Caco-2 (cell line): ENCODE measurements at regions not wholly inside any gene's neighbourhood (a gene's known extent, or its start where the extent isn't known, plus 50 kb on each side); places are given as distances from the start of the nearest gene placed in this dataset.

Source experiments
- BruUV-seq: library from RNA; stranded (reverse); fragments of 400-500 nt; replicated peaks from 2 replicates; lab custom pipeline; 2021; lab: Mats Ljungman, UMichigan
- CTCF ChIA-PET: fragments of 300-600 bp; sonication (Branson Sonifier 250); formaldehyde crosslinking; loops from one replicate; lab custom pipeline; 2022; ENCODE audit warnings: antibody characterized with exemption; lab: Charles Lee
- POLR2A ChIA-PET: fragments of 300-600 bp; sonication (Branson Sonifier 250); formaldehyde crosslinking; loops from one replicate; lab custom pipeline; 2022; ENCODE audit warnings: antibody characterized with exemption; lab: Charles Lee
- DNase-seq, 2 experiments: peaks; one replicate each; pipeline versions ENCODE4 v3.0.0 to v3.0.0-alpha.2; 2020 to 2022
- H3K27me3 ChIP-seq: replicated peaks from 2 replicates; pipeline ENCODE4 v1.6.0; 2011; ENCODE audit warnings: low read length; ENCODE audit not compliant: control insufficient read depth, insufficient read depth
- H3K36me3 ChIP-seq: 2 replicates; pipeline ENCODE4 v1.5.1; 2011; ENCODE audit warnings: low read length; ENCODE audit not compliant: control insufficient read depth, insufficient read depth
- H3K4me1 ChIP-seq: fragments of 250-450 bp; sonication (Bioruptor Pico); 2 replicates; pipeline ENCODE4 v1.5.1; 2020; ENCODE audit warnings: mild to moderate bottlenecking
- H3K4me3 ChIP-seq: 2 replicates; pipeline ENCODE4 v1.5.1; 2011; ENCODE audit warnings: low read depth, mild to moderate bottlenecking, control low read depth, low read length
- H3K9me3 ChIP-seq: fragments of 250-450 bp; sonication (Bioruptor Pico); 2 replicates; pipeline ENCODE4 v1.5.1; 2020; ENCODE audit warnings: mild to moderate bottlenecking, moderate library complexity
- H3K27ac Mint-ChIP-seq: one replicate; pipeline ENCODE4 v1.8.0; 2022; ENCODE audit warnings: mixed read lengths; ENCODE audit not compliant: unreplicated experiment
- H3K27me3 Mint-ChIP-seq: one replicate; pipeline ENCODE4 v1.8.0; 2022; ENCODE audit warnings: mixed read lengths; ENCODE audit not compliant: insufficient read depth, unreplicated experiment
- H3K36me3 Mint-ChIP-seq: one replicate; pipeline ENCODE4 v1.8.0; 2022; ENCODE audit warnings: mild to moderate bottlenecking, mixed read lengths; ENCODE audit not compliant: insufficient read depth, unreplicated experiment
- H3K4me1 Mint-ChIP-seq: one replicate; pipeline ENCODE4 v1.8.0; 2022; ENCODE audit warnings: low read depth, mixed read lengths; ENCODE audit not compliant: unreplicated experiment
- H3K4me3 Mint-ChIP-seq: one replicate; pipeline ENCODE4 v1.8.0; 2022; ENCODE audit warnings: mild to moderate bottlenecking, moderate library complexity, mixed read lengths; ENCODE audit not compliant: unreplicated experiment
- H3K9me3 Mint-ChIP-seq: one replicate; pipeline ENCODE4 v1.8.0; 2022; ENCODE audit warnings: mixed read lengths; ENCODE audit not compliant: unreplicated experiment
- intact Hi-C: fragments of 100-400 bp; cut with micrococcal nuclease; formaldehyde crosslinking; loops from one replicate; pipeline ENCODE4 v1.10.0; 2022; ENCODE audit not compliant: unreplicated experiment
- TF ChIP-seq, protein P1 (sequence below), 2 experiments: fragments of 200-600 bp in 1 of 2; IDR thresholded peaks; 1 replicate in 1 of 2; 2 replicates in 1 of 2; pipeline versions ENCODE4 v1.5.1 to v1.8.0; 2011 to 2022; ENCODE audit warnings: antibody characterized with exemption in 1 of 2, control low read depth in 1 of 2, inconsistent platforms in 1 of 2, low read depth in 1 of 2, low read length in 1 of 2, mild to moderate bottlenecking in 1 of 2, moderate library complexity in 1 of 2; ENCODE audit not compliant: insufficient read depth in 1 of 2, severe bottlenecking in 1 of 2, unreplicated experiment in 1 of 2

GRCh38 chr6:71402096-71402495 is 113.5 kb downstream of the OGFRL1 start:
- no TSS peak for BruUV-seq
- Histone ChIP-seq H3K4me1 (peaks cover 51% of the 10 kb centered on the region), H3K27me3 (no peaks in the 10 kb centered on the region), H3K36me3 (no peaks in the 10 kb centered on the region), H3K4me3 (no peak overlapping the region), H3K9me3 (0 out of 2 replicates have a peak, but pooled peaks cover 4% of the 10 kb centered on the region)
- H3K27ac Mint-ChIP-seq, result no peak overlapping the region
- CTCF ChIA-PET, result no interaction called here
- H3K4me1 Mint-ChIP-seq, result peaks cover 15% of the 10 kb centered on the region
- TF ChIP-seq, protein P1, sequence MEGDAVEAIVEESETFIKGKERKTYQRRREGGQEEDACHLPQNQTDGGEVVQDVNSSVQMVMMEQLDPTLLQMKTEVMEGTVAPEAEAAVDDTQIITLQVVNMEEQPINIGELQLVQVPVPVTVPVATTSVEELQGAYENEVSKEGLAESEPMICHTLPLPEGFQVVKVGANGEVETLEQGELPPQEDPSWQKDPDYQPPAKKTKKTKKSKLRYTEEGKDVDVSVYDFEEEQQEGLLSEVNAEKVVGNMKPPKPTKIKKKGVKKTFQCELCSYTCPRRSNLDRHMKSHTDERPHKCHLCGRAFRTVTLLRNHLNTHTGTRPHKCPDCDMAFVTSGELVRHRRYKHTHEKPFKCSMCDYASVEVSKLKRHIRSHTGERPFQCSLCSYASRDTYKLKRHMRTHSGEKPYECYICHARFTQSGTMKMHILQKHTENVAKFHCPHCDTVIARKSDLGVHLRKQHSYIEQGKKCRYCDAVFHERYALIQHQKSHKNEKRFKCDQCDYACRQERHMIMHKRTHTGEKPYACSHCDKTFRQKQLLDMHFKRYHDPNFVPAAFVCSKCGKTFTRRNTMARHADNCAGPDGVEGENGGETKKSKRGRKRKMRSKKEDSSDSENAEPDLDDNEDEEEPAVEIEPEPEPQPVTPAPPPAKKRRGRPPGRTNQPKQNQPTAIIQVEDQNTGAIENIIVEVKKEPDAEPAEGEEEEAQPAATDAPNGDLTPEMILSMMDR (IDR thresholded peaks at IDR 0.05; ENCODE audit: insufficient read depth in 1 of 2, low read depth in 1 of 2, low read length in 1 of 2, severe bottlenecking in 1 of 2, unreplicated experiment in 1 of 2), result no peak
- peaks cover 10% of the 10 kb centered on the region for H3K9me3 Mint-ChIP-seq
- DNase-seq, result no peak
- H3K4me3 Mint-ChIP-seq, result no peak overlapping the region
- H3K36me3 Mint-ChIP-seq, result no peaks in the 10 kb centered on the region
- intact Hi-C loops, result no loop called here
- H3K27me3 Mint-ChIP-seq, result no peaks in the 10 kb centered on the region
- POLR2A ChIA-PET, result no interaction called here

DNA sequence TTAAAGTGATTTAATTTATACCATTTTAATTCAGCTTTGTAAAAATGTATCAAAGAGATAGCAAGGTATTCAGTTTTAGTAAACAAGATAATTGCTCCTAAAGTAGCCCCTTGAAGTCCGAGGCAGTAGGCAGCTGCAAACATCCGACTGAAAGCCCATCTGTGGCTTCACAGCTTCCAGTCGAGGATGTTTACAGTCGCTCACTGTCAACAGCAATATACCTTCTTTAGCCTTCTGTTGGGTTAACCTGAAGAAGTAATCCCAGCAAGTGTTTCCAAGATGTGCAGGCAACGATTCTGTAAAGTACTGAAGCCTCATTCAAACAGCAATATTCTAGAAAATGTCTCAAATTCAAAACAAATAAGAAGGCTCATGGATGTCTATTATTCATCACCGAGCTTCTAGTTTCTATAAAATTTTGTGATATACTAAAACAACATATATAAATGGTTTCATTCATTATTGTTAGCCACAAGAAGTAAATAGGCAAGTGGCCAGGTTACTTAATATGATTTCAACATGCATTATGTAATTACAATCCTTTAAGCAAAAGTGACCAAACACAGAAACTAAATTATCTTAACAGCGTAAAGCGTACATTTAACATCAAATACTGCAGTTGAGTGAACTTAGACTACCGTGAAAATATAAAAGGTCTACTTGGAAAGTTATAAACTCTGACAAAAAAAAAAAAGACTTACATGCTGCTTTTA is 115.0 kb downstream of the OGFRL1 start:
- H3K4me3 Mint-ChIP-seq, result peak overlapping the region; percentile 57
- Histone ChIP-seq H3K36me3 (no peaks in the 10 kb centered on the region), H3K4me3 (no peak overlapping the region), H3K27me3 (no peaks in the 10 kb centered on the region), H3K9me3 (0 out of 2 replicates have a peak, but pooled peaks cover 4% of the 10 kb centered on the region), H3K4me1 (peaks cover 54% of the 10 kb centered on the region)
- no peaks in the 10 kb centered on the region for H3K36me3 Mint-ChIP-seq
- TF ChIP-seq, protein P1 (IDR thresholded peaks at IDR 0.05; ENCODE audit: insufficient read depth in 1 of 2, low read depth in 1 of 2, low read length in 1 of 2, severe bottlenecking in 1 of 2, unreplicated experiment in 1 of 2), result no peak
- no peaks in the 10 kb centered on the region for H3K27me3 Mint-ChIP-seq
- POLR2A ChIA-PET, result interaction anchor here (1.2 kb wide), 1 partner anchor 86 kb away, joined by 6 read pairs; no protein-coding TSS in a partner anchor
- no peak for DNase-seq
- CTCF ChIA-PET, result interaction anchor here (1.7 to 1.9 kb wide), 2 partner anchors 18 to 106 kb away, joined by 3 to 4 read pairs; no protein-coding TSS in a partner anchor
- peaks cover 10% of the 10 kb centered on the region for H3K9me3 Mint-ChIP-seq
- peak overlapping the region; percentile 87 for H3K27ac Mint-ChIP-seq
- H3K4me1 Mint-ChIP-seq, result peaks cover 21% of the 10 kb centered on the region
- TSS peak; percentile 81 for BruUV-seq
- intact Hi-C loops, result loop anchor here (1.0 kb wide), 2 partner anchors 19 to 86 kb away; no protein-coding TSS in a partner anchor

DNA sequence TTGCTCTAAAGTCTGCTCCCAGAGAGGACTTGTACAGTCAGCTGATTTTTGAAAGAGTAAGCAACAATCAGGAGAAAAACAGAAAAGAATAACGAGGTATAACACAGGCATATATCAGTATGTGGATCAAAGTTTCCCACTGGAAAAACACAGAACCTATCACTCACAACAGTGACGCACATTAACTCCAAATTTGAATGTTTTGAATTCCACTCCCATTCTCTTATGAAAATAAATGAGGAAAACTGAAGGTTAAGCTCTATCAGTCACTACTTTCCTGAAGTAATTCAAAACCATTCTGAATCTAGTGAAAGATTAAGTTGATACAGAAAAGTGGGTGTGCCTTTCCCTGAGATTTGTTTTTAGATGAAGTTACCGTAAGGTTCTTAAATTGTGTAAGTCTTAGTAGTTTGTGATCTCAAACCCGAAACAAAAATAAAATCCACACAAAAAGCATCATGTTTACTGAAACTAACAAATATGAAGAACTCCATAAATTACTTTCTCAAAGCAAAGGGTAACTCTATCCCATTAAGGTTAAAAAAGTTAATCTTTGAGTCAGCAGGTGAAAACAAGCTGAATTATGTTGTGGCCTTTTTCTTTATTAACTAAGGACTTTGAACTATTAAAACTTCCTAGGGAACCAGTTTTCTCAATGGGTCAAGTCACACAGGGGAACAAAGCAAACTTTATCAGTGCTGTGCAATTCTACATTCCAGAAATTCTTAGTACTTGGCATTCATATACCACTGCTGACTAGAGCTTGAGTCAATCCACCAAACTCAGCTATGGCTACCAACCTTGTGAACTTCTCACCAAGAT is 115.7 kb downstream of the OGFRL1 start:
- ChIA-PET CTCF (interaction anchor here (0.7 to 1.9 kb wide), 3 partner anchors 19 to 213 kb away, joined by 3 to 4 read pairs (median 3); no protein-coding TSS in a partner anchor), POLR2A (interaction anchor here (0.6 to 1.2 kb wide), 2 partner anchors 86 to 271 kb away, joined by 3 to 6 read pairs; no protein-coding TSS in a partner anchor)
- Mint-ChIP-seq H3K36me3 (no peaks in the 10 kb centered on the region), H3K9me3 (peaks cover 10% of the 10 kb centered on the region), H3K4me1 (peaks cover 21% of the 10 kb centered on the region), H3K27ac (peak overlapping the region; percentile 87), H3K4me3 (peak overlapping the region; percentile 57), H3K27me3 (no peaks in the 10 kb centered on the region)
- no TSS peak for BruUV-seq
- Histone ChIP-seq H3K36me3 (no peaks in the 10 kb centered on the region), H3K9me3 (0 out of 2 replicates have a peak, but pooled peaks cover 4% of the 10 kb centered on the region), H3K4me3 (no peak overlapping the region), H3K27me3 (no peaks in the 10 kb centered on the region), H3K4me1 (peaks cover 54% of the 10 kb centered on the region)
- TF ChIP-seq, protein P1 (IDR thresholded peaks at IDR 0.05; ENCODE audit: insufficient read depth in 1 of 2, low read depth in 1 of 2, low read length in 1 of 2, severe bottlenecking in 1 of 2, unreplicated experiment in 1 of 2), result no peak
- DNase-seq, result peak in 1 of 2 experiments; percentile 61
- intact Hi-C loops, result loop anchor here (1.0 kb wide), 2 partner anchors 20 to 85 kb away; no protein-coding TSS in a partner anchor
